ENCODE measurements at regions not wholly inside any gene's neighbourhood (a gene's known extent, or its start where the extent isn't known, plus 50 kb on each side); places are given as distances from the start of the nearest gene placed in this dataset.

- H3K4me3 Mint-ChIP-seq (ENCODE audit: unreplicated experiment): no peak overlapping the region
- DNase-seq (ENCODE audit: unreplicated experiment): no peak
- BruUV-seq (replicated peaks): no TSS peak
- intact Hi-C loops (cut with micrococcal nuclease): no loop called here
- no peaks in the 10 kb centered on the region for H3K4me1 Mint-ChIP-seq (ENCODE audit: insufficient read depth, unreplicated experiment)
- H3K9me3 Mint-ChIP-seq (ENCODE audit: unreplicated experiment): peaks cover 23% of the 10 kb centered on the region
- H3K36me3 Mint-ChIP-seq (ENCODE audit: insufficient read depth, unreplicated experiment): peaks cover 4% of the 10 kb centered on the region
- CTCF ChIA-PET: no interaction called here
- no peak for TF ChIP-seq CTCF (IDR thresholded peaks at IDR 0.05; ENCODE audit: unreplicated experiment)
- POLR2A ChIA-PET: no interaction called here
- no peak overlapping the region for H3K27ac Mint-ChIP-seq (ENCODE audit: low read depth, unreplicated experiment)
- no peaks in the 10 kb centered on the region for H3K27me3 Mint-ChIP-seq (ENCODE audit: insufficient read depth, unreplicated experiment)
Observed at GRCh38 chr19:27676334-27676733, 1536.6 kb downstream of the UQCRFS1 start.

DNA sequence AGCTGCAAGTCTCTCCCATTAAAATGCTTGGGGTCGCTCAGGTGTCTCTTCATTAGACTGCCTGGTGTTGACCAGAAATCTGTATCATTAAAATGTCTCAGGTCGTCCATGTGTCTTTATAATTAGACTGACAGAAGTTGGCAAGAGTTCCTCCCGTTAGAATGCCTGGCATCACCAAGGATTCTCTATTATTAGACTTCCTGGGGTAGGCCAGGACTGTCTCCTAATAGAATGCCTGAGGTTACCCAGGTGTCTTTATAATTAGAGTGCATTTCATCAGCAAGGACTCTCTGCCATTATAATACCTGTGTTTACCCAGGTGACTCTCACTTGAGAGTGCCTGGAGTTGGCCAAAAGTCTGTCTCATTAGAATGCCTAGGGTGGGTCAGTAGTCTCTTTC is 1537.2 kb downstream of the UQCRFS1 start:
- DNase-seq (ENCODE audit: unreplicated experiment): no peak
- H3K4me3 Mint-ChIP-seq (ENCODE audit: unreplicated experiment): no peak overlapping the region
- ChIA-PET POLR2A (no interaction called here), CTCF (no interaction called here)
- peaks cover 6% of the 10 kb centered on the region for H3K36me3 Mint-ChIP-seq (ENCODE audit: insufficient read depth, unreplicated experiment)
- H3K27ac Mint-ChIP-seq (ENCODE audit: low read depth, unreplicated experiment): no peak overlapping the region
- intact Hi-C loops (cut with micrococcal nuclease): no loop called here
- TF ChIP-seq CTCF (IDR thresholded peaks at IDR 0.05; ENCODE audit: unreplicated experiment): no peak
- no peaks in the 10 kb centered on the region for H3K27me3 Mint-ChIP-seq (ENCODE audit: insufficient read depth, unreplicated experiment)
- H3K9me3 Mint-ChIP-seq (ENCODE audit: unreplicated experiment): peaks cover 23% of the 10 kb centered on the region
- H3K4me1 Mint-ChIP-seq (ENCODE audit: insufficient read depth, unreplicated experiment): no peaks in the 10 kb centered on the region
- BruUV-seq (replicated peaks): no TSS peak

GRCh38 chr19:27674701-27675100 is 1538.2 kb downstream of the UQCRFS1 start:
- DNase-seq (ENCODE audit: unreplicated experiment): no peak
- POLR2A ChIA-PET: no interaction called here
- intact Hi-C loops (cut with micrococcal nuclease): no loop called here
- no peaks in the 10 kb centered on the region for H3K4me1 Mint-ChIP-seq (ENCODE audit: insufficient read depth, unreplicated experiment)
- H3K27me3 Mint-ChIP-seq (ENCODE audit: insufficient read depth, unreplicated experiment): no peaks in the 10 kb centered on the region
- H3K9me3 Mint-ChIP-seq (ENCODE audit: unreplicated experiment): peaks cover 30% of the 10 kb centered on the region
- CTCF ChIA-PET: no interaction called here
- TF ChIP-seq CTCF (IDR thresholded peaks at IDR 0.05; ENCODE audit: unreplicated experiment): no peak
- no peak overlapping the region for H3K4me3 Mint-ChIP-seq (ENCODE audit: unreplicated experiment)
- no TSS peak for BruUV-seq (replicated peaks)
- peaks cover 6% of the 10 kb centered on the region for H3K36me3 Mint-ChIP-seq (ENCODE audit: insufficient read depth, unreplicated experiment)
- H3K27ac Mint-ChIP-seq (ENCODE audit: low read depth, unreplicated experiment): no peak overlapping the region

DNA sequence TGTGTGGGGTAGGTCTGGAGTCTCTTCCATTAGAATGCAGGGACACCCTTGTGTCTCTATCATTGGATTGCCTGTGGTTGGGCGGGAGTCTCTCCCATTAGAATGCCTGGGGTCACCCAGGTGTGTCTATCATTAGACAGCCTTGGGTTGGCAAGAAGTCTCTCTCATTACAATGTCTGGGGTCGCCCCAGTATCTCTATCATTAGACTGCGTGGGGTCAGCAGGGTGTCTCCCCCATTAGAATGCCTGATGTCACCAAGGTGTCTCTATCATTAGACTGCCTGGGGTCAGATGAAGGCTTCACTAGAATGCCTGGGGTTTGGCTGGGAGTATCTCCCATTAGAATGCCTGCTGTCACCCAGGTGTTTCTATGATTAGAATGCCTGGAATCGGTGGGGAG is 1539.0 kb downstream of the UQCRFS1 start:
- no peak for DNase-seq (ENCODE audit: unreplicated experiment)
- Mint-ChIP-seq H3K4me3 (ENCODE audit: unreplicated experiment) (no peak overlapping the region), H3K4me1 (ENCODE audit: insufficient read depth, unreplicated experiment) (no peaks in the 10 kb centered on the region), H3K36me3 (ENCODE audit: insufficient read depth, unreplicated experiment) (peaks cover 6% of the 10 kb centered on the region), H3K27me3 (ENCODE audit: insufficient read depth, unreplicated experiment) (no peaks in the 10 kb centered on the region), H3K9me3 (ENCODE audit: unreplicated experiment) (peaks cover 31% of the 10 kb centered on the region), H3K27ac (ENCODE audit: low read depth, unreplicated experiment) (no peak overlapping the region)
- ChIA-PET CTCF (no interaction called here), POLR2A (no interaction called here)
- no peak for TF ChIP-seq CTCF (IDR thresholded peaks at IDR 0.05; ENCODE audit: unreplicated experiment)
- intact Hi-C loops (cut with micrococcal nuclease): no loop called here
- no TSS peak for BruUV-seq (replicated peaks)
